Activated naive CD8-positive, alpha-beta T cell treated with anti-CD3 and anti-CD28 coated beads for 36 hours (primary cell): ENCODE measurements at regions not wholly inside any gene's neighbourhood (a gene's known extent, or its start where the extent isn't known, plus 50 kb on each side); places are given as distances from the start of the nearest gene placed in this dataset.
"Not testable (repeated sequence)": the region's sequence is repeated elsewhere in the genome, so short reads cannot be mapped to it uniquely, and the experiment has no call there.

Source experiments
- DNase-seq: peaks from one replicate; pipeline ENCODE4 v3.0.0; 2021
- H3K27ac Mint-ChIP-seq: one replicate; pipeline ENCODE4 v1.8.0; 2022; ENCODE audit warnings: mild to moderate bottlenecking, moderate library complexity, mixed read lengths
- H3K27me3 Mint-ChIP-seq: one replicate; pipeline ENCODE4 v1.8.0; 2022; ENCODE audit warnings: mild to moderate bottlenecking, mixed read lengths
- H3K36me3 Mint-ChIP-seq: one replicate; pipeline ENCODE4 v1.8.0; 2021; ENCODE audit warnings: mild to moderate bottlenecking, mixed read lengths
- H3K4me1 Mint-ChIP-seq: one replicate; pipeline ENCODE4 v1.8.0; 2021; ENCODE audit warnings: mixed read lengths
- H3K4me3 Mint-ChIP-seq: one replicate; pipeline ENCODE4 v1.8.0; 2022; ENCODE audit warnings: mild to moderate bottlenecking, moderate library complexity, mixed read lengths
- H3K9me3 Mint-ChIP-seq: one replicate; pipeline ENCODE4 v1.8.0; 2022; ENCODE audit warnings: mixed read lengths

DNA sequence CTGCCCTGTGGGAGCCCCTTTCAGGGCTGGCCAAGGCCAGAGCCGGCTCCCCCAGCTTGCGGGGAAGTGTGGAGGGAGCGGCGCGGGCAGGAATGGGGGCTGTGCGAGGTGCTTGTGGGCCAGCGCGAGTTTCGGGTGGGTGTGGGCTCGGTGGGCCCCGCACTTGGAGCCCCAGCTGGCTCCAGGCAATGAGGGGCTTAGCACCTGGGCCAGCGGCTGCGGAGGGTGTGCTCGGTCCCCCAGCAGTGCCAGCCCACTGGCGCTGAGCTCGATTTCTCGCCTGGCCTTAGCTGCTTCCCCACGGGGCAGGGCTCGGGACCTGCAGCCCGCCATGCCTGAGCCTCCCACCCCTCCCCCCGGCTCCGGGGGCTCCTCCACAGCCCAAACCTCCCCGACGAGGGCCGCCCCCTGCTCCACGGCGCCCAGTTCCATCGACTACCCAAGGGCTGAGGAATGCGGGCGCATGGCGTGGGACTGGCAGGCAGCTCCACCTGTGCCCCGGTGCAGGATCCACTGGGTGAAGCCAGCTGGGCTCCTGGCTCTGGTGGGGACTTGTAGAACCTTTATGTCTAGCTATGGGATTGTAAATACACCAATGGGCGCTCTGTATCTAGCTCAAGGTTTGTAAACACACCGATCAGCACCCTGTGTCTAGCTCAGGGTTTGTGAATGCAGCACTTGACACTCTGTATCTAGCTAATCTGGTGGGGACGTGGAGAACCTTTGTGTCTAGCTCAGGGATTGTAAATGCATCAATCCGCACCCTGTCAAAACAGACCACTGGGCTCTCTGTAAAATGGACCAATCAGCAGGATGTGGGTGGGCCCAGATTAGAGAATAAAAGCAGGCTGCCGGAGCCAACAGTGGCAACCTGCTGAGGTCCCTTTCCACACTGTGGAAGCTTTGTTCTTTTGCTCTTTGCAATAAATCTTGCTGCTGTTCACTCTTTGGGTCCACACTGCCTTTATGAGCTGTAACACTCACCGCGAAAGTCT lies 1379.1 kb downstream of the RAPGEF2 start:
- not testable (repeated sequence) for H3K9me3 Mint-ChIP-seq, H3K36me3 Mint-ChIP-seq, H3K27me3 Mint-ChIP-seq, H3K27ac Mint-ChIP-seq, H3K4me3 Mint-ChIP-seq, DNase-seq, H3K4me1 Mint-ChIP-seq

DNA sequence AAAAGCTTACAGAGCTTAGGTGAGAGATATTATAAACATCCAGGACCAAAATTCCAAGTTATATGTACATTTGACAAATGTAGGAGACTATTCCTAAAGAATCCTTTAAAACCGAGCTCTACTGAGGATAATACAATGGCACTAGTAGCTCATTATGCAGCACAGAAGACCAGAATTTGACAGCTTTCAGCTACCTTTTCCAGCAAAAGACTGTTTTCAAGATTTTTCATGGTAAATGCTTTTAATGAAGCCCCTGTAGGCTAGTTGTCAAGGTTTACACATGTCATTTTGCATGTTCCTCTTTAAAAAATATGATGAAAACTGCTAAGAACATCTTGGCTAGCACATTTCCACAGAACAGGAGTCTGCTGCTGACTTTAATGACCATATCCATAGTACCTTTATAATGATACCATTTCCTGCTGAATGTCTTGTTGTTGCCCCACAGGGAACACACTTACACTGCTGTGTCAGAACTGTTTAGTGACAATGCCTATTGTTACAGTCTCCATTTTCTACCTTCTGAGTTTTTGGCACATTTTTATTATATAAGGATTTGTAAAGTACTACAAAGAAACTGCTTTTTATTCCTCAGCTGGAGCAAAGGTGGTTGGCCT lies 1382.3 kb downstream of the RAPGEF2 start:
- Mint-ChIP-seq H3K36me3 (no peaks in the 10 kb centered on the region), H3K4me3 (no peak overlapping the region), H3K9me3 (peaks cover 13% of the 10 kb centered on the region), H3K27me3 (no peaks in the 10 kb centered on the region), H3K27ac (no peak overlapping the region), H3K4me1 (no peaks in the 10 kb centered on the region)
- no peak for DNase-seq

DNA sequence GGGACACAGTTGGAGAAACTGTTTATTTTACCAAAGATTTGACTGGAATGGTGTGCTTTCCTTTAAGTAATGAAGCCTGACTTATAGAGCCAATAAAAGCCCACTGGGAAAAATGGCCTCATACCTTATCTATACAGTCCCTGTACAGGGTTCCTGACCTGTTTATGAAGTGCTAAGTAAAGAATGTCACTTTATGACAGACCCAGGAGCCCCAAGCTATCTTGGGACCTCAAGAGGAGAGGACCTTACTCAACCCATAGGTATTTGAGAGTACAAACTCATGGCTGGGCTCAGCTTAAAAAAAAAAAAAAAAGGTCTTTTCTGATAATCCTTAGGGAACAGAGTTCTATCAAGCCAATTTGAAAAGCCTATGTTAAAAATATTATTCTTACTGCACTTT lies 1389.3 kb downstream of the RAPGEF2 start:
- H3K4me1 Mint-ChIP-seq = no peaks in the 10 kb centered on the region
- H3K27me3 Mint-ChIP-seq = no peaks in the 10 kb centered on the region
- H3K9me3 Mint-ChIP-seq = peaks cover 9% of the 10 kb centered on the region
- no peaks in the 10 kb centered on the region for H3K36me3 Mint-ChIP-seq
- no peak overlapping the region for H3K4me3 Mint-ChIP-seq
- H3K27ac Mint-ChIP-seq = no peak overlapping the region
- DNase-seq = no peak

DNA sequence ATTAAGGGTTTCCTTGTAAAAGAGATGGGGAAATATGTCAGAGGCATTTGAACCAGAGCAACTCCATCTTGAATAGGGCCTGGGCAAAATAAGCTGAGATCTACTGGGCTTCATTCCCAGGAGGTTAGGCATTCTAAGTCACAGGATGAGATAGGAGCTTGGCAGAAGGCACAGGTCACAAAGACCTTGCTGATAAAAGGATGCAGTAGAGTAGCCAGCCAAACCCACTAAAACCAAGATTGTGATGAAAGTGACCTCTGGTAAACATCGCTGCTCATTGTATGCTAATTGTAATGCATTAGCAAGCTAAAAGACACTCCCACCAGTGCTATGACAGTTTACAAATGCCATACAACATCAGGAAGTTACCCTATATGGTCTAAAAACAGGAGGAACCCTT lies 1390.3 kb downstream of the RAPGEF2 start:
- Mint-ChIP-seq H3K4me1 (no peaks in the 10 kb centered on the region), H3K9me3 (peaks cover 7% of the 10 kb centered on the region), H3K27me3 (no peaks in the 10 kb centered on the region), H3K4me3 (no peak overlapping the region), H3K36me3 (no peaks in the 10 kb centered on the region), H3K27ac (no peak overlapping the region)
- DNase-seq = no peak

DNA sequence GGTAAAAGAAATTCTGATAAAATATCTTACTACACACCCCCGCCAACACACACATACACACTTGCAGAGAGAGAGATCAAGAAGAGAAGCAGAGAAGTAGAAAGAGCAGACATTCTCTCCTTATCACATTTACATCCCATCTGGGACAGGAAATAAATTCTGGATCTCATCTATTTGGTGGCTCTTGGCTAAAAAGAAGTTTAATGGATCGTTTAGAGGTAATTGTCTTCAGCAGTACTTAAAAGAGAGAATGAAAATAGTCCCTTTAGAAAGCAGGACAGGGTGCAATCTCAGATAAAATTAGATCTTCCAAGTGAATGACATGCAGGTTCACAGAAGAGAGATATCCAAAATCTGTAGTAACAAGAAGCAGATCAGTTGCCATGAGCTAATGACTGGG lies 1392.5 kb downstream of the RAPGEF2 start:
- no peak overlapping the region for H3K27ac Mint-ChIP-seq
- H3K27me3 Mint-ChIP-seq = no peaks in the 10 kb centered on the region
- H3K4me1 Mint-ChIP-seq = no peaks in the 10 kb centered on the region
- H3K36me3 Mint-ChIP-seq = no peaks in the 10 kb centered on the region
- H3K4me3 Mint-ChIP-seq = no peak overlapping the region
- no peak for DNase-seq
- H3K9me3 Mint-ChIP-seq = peaks cover 1% of the 10 kb centered on the region

DNA sequence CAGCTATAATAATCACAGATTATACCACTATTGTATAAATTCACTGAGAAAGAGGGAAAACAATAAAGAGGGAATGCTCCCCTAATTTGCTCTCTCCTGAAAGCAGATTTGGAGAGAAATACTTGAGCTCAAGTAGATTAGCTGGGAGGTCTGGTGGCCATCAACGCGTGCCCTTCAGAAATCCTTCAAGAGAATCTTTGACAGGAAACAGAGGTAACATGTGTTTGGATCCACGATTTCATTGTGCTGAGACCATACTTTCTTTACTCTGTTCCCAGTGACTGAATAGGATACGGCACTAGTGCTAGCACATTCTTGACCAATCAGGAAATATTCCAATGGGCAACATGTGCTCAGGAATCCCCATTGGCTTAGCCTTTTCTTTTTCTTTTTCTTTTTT lies 1395.3 kb downstream of the RAPGEF2 start:
- Mint-ChIP-seq H3K9me3 (peaks cover 2% of the 10 kb centered on the region), H3K36me3 (no peaks in the 10 kb centered on the region), H3K4me3 (no peak overlapping the region)

DNA sequence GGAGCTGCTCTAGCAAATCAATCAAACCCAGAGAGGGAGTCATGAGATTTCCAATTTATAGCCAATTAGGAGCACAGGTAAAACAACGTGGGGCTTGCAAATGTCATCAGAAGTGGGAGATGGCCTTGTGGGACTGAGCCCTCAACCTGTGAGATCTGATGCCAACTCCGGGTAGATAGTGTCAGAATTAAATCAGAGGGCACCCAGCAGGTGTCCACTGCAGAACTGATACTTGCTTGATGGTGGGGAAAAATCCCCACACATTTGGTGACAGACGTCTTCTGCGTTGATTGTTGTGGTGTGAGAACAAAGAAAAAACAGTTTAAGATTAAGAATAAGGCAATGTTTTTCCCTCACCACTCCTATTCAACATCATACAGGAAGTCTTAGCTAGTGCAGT lies 1402.8 kb downstream of the RAPGEF2 start:
- no peak overlapping the region for H3K4me3 Mint-ChIP-seq
- no peak for DNase-seq
- peaks cover 2% of the 10 kb centered on the region for H3K9me3 Mint-ChIP-seq
- H3K27ac Mint-ChIP-seq = no peak overlapping the region
- H3K4me1 Mint-ChIP-seq = no peaks in the 10 kb centered on the region
- no peaks in the 10 kb centered on the region for H3K27me3 Mint-ChIP-seq
- no peaks in the 10 kb centered on the region for H3K36me3 Mint-ChIP-seq

More for the DNA sequence above, 1395.3 kb downstream of the RAPGEF2 start:
- no peaks in the 10 kb centered on the region for H3K4me1 Mint-ChIP-seq
- H3K27me3 Mint-ChIP-seq = no peaks in the 10 kb centered on the region
- no peak for DNase-seq
- H3K27ac Mint-ChIP-seq = no peak overlapping the region

DNA sequence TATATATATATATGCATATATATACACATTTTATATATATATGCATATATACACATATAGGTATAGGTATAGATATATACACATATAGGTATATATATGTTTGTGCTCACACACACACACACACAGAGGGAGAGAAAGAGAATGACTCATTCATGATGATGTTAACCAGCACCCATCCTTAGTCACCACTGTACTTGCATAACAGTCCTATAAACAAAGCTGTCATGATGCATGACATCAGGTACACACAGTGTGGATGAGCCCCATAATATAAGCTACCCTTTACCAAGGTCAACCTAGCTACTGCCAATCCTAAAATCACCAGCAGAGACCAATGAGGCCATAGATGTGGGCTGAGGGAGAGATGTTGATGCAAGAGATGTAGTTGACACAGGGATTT lies 1408.0 kb downstream of the RAPGEF2 start:
- no peaks in the 10 kb centered on the region for H3K9me3 Mint-ChIP-seq
- no peak overlapping the region for H3K4me3 Mint-ChIP-seq
- no peaks in the 10 kb centered on the region for H3K4me1 Mint-ChIP-seq
- H3K27ac Mint-ChIP-seq = no peak overlapping the region
- no peaks in the 10 kb centered on the region for H3K36me3 Mint-ChIP-seq
- H3K27me3 Mint-ChIP-seq = no peaks in the 10 kb centered on the region
- no peak for DNase-seq

DNA sequence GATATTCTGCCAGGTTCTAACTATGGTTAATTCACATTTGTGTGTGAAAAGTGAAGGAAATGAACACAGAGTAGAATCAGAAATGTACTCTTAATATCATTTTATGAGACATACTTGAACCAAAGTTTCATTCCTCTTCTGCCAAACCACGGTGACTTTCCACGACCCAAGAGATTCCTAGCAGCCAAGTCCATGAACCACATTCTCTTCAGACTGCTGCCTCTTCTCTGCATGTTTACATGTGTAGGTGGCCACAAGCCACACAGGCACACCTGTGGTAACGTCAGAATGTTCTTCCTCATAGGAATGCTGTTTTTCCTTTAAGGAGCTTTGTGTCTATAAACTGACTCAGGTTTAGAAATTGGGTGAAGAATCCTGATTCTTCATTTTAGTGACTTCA lies 1411.2 kb downstream of the RAPGEF2 start:
- H3K27me3 Mint-ChIP-seq = no peaks in the 10 kb centered on the region
- no peak overlapping the region for H3K27ac Mint-ChIP-seq
- H3K9me3 Mint-ChIP-seq = no peaks in the 10 kb centered on the region
- DNase-seq = no peak
- H3K4me3 Mint-ChIP-seq = no peak overlapping the region
- H3K36me3 Mint-ChIP-seq = no peaks in the 10 kb centered on the region
- no peaks in the 10 kb centered on the region for H3K4me1 Mint-ChIP-seq

DNA sequence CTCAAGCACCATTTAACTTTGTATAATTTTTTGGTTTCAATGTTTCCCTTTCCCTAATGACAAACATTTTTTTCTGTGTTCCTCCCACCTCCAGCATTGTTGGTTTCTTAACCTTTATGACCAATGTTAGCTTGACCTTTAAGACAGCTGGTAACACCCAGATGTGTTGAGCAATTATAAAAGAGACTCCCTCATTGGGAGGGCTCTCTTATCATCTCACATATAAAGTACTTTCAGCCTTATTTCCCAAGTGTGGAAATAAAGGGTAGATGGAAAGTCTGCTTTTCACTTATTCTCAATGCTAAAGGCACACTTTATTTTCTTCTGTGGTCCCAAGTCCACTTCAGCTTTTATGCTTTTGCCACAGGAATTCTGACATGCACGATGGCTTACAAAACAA lies 1420.4 kb downstream of the RAPGEF2 start:
- H3K27me3 Mint-ChIP-seq = no peaks in the 10 kb centered on the region
- H3K27ac Mint-ChIP-seq = no peak overlapping the region
- H3K9me3 Mint-ChIP-seq = peaks cover 4% of the 10 kb centered on the region
- H3K4me3 Mint-ChIP-seq = no peak overlapping the region
- H3K36me3 Mint-ChIP-seq = no peaks in the 10 kb centered on the region
- H3K4me1 Mint-ChIP-seq = no peaks in the 10 kb centered on the region
- DNase-seq = no peak

DNA sequence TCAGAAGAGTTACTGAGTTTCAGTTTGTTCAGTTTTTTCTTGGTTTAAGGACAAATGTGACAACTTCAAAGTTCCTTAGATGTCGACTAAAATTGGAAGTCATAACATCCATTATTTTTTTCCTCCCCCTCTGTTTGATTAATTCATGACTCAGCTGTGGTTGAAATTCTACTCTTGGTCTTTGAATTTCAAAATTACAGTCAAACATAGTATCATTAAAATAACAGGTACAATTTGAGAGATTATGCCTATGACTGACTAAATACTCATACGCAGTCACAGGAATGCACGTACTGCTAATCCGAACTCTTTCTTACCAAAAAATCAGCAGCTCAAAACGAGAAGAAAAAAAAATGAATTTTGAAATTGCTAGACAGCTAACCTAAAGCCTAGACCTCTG lies 1434.8 kb downstream of the RAPGEF2 start:
- H3K27me3 Mint-ChIP-seq = no peaks in the 10 kb centered on the region

DNA sequence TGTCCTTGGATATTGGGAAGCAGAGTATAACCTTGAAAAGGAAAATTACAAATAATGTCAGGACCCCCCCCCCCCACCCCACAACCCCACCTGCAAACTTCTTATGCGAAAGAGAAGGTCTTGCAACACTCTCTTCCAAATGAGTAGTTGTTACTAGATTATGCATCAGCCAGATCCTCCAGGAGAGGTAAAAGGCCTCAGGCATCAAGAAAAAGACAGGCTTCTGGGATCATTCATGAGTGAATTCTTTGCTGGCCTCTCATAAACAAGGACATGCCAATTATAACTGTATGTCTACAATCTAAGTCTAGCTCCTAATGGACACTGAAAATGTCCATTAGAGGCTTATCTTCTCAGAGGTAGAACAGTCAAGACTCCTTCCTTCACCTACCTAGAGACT lies 1443.3 kb downstream of the RAPGEF2 start:
- no peak overlapping the region for H3K27ac Mint-ChIP-seq
- H3K27me3 Mint-ChIP-seq = no peaks in the 10 kb centered on the region
- no peak overlapping the region for H3K4me3 Mint-ChIP-seq
- H3K4me1 Mint-ChIP-seq = no peaks in the 10 kb centered on the region
- peaks cover 5% of the 10 kb centered on the region for H3K9me3 Mint-ChIP-seq
- no peak for DNase-seq
- no peaks in the 10 kb centered on the region for H3K36me3 Mint-ChIP-seq

More for the DNA sequence above, 1434.8 kb downstream of the RAPGEF2 start:
- H3K9me3 Mint-ChIP-seq = peaks cover 9% of the 10 kb centered on the region
- H3K4me1 Mint-ChIP-seq = no peaks in the 10 kb centered on the region
- no peak for DNase-seq
- no peaks in the 10 kb centered on the region for H3K36me3 Mint-ChIP-seq
- H3K4me3 Mint-ChIP-seq = no peak overlapping the region
- H3K27ac Mint-ChIP-seq = no peak overlapping the region

DNA sequence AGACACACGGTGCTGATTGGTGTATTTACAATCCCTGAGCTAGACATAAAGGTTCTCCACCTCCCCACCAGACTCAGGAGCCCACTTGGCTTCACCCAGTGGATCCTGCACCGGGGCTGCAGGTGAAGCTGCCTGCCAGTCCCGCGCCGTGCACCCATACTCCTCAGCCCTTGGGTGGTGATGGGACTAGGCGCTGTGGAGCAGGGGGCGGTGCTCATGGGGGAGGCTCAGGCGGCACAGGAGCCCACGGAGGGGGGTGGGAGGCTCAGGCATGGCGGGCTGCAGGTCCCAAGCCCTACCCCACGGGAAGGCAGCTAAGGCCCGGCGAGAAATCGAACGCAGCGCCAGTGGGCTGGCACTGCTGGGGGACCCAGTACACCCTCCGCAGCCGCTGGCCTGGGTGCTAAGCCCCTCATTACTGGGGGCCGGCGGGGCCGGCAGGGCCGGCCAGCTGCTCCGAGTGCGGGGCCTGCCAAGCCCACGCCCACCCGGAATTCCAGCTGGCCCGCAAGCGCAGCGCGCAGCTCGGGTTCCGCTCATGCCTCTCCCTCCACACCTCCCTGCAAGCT lies 1447.2 kb downstream of the RAPGEF2 start:
- not testable (repeated sequence) for DNase-seq, H3K4me3 Mint-ChIP-seq, H3K9me3 Mint-ChIP-seq, H3K27ac Mint-ChIP-seq, H3K4me1 Mint-ChIP-seq, H3K27me3 Mint-ChIP-seq, H3K36me3 Mint-ChIP-seq

DNA sequence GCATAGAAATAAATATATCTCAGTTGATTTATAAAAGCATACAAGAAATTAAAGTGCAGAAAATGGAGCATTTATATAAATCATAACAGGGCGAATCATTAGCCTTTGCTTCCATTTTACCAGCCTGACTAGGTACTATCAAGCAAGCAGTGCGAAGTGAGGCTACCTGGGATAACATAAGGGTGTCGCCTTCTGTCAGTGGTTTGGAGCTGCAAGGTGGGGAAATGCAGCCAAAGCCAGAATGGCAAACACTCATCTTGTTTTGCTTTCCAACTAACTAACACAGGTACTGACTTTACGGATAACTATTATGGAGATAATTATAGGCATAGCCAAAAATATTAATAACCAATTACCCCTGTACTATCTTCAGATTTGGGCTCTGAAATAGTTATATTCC lies 1459.8 kb downstream of the RAPGEF2 start:
- no peaks in the 10 kb centered on the region for H3K9me3 Mint-ChIP-seq
- no peak for DNase-seq
- no peaks in the 10 kb centered on the region for H3K4me1 Mint-ChIP-seq
- H3K27ac Mint-ChIP-seq = no peak overlapping the region
- no peaks in the 10 kb centered on the region for H3K36me3 Mint-ChIP-seq
- no peaks in the 10 kb centered on the region for H3K27me3 Mint-ChIP-seq
- H3K4me3 Mint-ChIP-seq = no peak overlapping the region

DNA sequence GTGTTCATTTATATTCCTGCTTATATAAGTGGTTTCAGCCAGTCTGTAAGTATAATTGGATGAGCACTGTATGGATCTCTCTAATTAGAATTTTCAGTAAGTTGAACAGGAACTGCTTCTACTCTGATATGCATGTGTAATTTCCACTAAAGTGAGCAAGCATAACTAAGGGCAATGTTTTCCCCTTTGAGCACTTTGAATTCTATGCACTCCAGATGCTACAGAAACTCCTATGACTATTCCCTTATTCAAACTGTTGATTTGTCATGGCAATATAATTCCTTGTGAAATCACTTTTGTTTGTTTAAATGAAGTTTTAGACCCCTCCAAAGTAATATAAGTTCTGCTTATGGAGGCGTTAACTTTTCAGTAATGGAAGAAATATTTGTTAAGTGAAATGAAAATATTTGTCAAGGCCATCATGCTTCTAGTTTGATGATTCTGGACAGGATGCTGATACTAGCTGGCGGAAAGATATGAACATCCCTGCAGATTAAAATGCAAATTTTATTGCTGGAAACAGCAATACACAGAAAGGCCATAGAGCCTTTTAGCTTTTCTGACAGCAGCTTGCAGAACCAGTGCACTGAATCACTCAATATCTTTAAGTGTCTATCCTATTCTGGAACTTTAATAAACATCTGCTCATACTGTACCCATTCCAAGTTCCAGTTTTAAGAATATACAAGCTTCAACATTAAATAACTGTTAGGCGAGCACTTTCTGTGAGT lies 1460.8 kb downstream of the RAPGEF2 start:
- Mint-ChIP-seq H3K4me1 (no peaks in the 10 kb centered on the region), H3K27me3 (no peaks in the 10 kb centered on the region), H3K9me3 (no peaks in the 10 kb centered on the region), H3K4me3 (no peak overlapping the region), H3K27ac (no peak overlapping the region), H3K36me3 (no peaks in the 10 kb centered on the region)
- DNase-seq = no peak
